Stimulated activated CD4-positive, alpha-beta T cell treated with anti-CD3 and anti-CD28 coated beads, Interleukin-12 subunit alpha, Interleukin-12 subunit beta, amount 100 ng/mL, for 48 hours (primary cell): ENCODE measurements at regions not wholly inside any gene's neighbourhood (a gene's known extent, or its start where the extent isn't known, plus 50 kb on each side); places are given as distances from the start of the nearest gene placed in this dataset.

ENCODE experiments used
- DNase-seq, 3 donors: peaks; one replicate each; pipeline ENCODE4 v3.0.0-alpha.2; 2020; ENCODE audit warnings: low read depth in 2 of 3, low spot score in 1 of 3

GRCh38 chr7:13414181-13414580, 575.3 kb downstream of the ETV1 start:
- DNase-seq = no peak

DNA sequence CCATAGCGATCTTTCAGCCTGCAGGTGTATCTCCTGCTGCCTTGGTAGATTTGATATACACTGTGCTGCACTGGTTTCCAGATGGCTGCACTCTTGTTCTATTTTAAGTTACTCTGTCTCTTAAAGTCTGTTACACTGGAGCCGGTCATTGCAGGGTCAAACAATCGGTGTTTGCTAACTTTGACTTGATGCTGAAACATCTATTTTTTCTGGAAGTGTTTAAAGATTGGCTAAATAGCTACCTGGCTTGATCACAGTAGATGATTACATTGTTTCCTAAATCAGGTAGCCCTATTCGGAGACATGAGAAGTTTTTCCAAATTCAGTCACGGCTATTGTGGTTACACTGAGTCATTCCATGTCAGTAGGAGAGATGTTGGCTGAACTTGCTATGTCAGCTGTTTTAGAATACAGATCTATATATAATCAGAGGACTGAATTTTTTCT, 574.8 kb downstream of the ETV1 start:
- no peak for DNase-seq

GRCh38 chr7:13416071-13416470, 573.4 kb downstream of the ETV1 start:
- DNase-seq = no peak

DNA sequence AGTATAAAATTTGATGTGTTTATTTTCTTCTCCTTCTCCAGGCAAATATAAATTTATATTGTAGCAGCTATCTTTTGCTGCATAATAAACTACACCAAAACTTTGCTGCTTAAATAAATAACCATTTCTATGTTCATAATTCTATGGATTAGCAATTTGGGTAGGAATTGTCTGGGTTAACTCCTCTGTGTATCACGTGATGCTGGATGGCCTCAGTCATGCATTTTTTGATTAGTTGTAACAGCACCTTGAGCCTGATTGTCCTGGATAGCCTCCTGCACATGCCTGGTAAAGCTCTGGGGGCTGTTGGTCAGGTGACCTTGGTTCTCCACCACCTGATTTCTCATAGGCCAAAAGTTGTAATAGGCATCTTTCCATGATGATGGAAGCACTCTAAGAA, 572.9 kb downstream of the ETV1 start:
- DNase-seq = no peak

DNA sequence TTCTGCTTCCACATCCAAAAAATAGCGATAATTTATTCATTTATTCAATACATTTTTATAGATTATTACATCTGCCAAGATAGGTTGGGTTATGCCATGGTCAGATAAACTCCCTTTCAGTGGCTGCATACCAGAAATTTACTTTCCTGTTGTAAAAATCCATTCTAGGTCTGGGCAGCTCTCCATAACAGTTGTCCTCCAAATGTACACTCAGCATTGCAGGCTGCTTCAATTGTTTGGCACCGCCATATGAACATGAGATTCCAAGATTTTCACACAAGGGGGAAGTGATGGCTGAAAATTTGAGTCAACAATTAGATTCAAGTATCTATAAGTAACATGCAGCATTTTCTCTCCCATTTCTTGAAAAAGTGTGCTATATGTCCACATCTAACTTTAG, 568.7 kb downstream of the ETV1 start:
- DNase-seq = no peak

- DNase-seq = no peak
These were observed 567.7 kb downstream of the ETV1 start for GRCh38 chr7:13421776-13422175.

DNA sequence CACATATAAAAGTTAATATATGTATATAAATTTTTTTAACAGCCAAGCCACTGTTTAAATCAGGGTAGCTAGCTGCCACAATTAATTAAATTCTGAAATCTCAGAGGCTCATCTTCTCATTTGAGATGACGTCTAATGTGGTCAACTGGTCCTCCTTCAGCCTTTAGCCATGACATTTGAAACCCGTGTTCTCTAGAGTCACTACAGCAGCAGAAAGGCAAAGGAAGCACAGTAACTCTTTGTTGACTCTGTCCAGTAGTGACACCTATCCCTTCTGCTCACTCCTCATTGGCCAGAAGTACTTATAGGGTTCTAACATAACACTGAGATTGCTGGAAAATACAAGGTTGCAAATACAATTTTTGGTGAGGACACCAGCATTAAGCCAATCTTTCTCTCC, 555.5 kb downstream of the ETV1 start:
- no peak for DNase-seq

DNA sequence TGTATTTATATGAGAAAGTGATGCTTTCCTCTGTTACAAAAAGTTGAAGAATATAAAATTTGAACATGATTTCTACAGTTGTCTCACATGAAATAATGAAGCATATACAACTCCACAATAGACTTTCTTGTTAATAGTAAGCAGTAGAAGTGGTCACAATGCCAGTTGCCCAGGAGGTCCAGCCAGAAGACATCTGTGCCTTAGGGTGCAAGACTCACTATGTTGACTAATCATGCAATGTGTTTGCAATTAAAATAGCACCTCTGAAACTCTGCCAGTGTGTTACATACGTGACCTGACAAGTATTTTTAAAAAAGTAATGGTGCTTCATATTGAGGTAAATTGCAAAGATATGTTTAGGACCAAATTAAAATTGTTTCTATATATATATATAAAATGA, 547.2 kb downstream of the ETV1 start:
- DNase-seq = no peak

DNA sequence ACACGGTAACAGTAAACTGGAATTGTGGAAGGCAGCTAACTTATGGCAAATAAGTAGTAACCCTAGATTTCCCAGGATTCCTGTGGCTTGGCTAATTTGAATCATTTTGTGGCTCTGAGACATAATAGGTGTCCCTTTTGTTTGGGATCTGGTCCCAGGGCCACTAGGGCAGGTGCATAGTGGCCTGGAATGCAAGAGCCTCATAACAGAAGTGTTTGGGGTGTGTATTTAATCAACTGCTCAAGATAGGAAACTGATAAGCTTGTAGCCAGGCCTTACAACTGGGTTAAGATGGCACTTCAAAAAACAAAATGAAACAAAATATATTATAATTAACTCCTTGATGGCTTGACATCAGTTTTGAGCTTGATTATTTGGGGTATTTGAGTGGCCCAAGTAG, 541.8 kb downstream of the ETV1 start:
- DNase-seq = no peak

- DNase-seq = no peak
These were observed 541.2 kb downstream of the ETV1 start for GRCh38 chr7:13448243-13448642.

GRCh38 chr7:13449460-13449859, 540.0 kb downstream of the ETV1 start:
- no peak for DNase-seq

DNA sequence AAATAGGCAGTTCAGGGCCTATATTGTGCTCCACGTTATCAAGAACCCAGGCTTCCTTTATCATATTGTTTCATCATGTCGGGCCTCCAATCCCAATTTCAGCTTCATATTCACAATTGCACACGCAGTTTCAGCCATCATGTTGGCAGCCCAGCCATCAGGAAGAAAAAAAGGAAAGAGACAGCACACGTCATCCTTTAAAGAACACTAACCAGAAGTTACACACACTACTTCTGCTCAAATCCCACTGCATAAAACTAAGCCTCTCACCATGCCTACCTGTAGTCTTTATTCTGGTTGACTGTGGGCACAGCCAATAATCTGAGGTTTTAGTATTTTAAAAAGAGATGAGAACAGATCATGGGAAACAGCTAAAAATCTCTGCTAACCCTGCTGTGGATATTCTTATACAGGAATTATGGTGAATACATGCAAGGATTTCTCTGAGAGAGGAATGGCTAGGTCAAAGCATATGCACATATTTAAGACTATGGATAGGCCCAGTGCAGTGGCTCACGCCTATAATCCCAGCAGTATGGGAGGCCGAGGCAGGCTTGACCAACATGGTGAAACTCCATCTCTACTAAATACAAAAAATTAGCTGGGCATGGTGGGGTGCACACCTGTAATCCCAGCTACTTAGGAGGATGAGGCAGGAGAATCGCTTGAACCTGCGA, 534.4 kb downstream of the ETV1 start:
- DNase-seq = no peak

GRCh38 chr7:13457790-13458189, 531.7 kb downstream of the ETV1 start:
- no peak for DNase-seq

DNA sequence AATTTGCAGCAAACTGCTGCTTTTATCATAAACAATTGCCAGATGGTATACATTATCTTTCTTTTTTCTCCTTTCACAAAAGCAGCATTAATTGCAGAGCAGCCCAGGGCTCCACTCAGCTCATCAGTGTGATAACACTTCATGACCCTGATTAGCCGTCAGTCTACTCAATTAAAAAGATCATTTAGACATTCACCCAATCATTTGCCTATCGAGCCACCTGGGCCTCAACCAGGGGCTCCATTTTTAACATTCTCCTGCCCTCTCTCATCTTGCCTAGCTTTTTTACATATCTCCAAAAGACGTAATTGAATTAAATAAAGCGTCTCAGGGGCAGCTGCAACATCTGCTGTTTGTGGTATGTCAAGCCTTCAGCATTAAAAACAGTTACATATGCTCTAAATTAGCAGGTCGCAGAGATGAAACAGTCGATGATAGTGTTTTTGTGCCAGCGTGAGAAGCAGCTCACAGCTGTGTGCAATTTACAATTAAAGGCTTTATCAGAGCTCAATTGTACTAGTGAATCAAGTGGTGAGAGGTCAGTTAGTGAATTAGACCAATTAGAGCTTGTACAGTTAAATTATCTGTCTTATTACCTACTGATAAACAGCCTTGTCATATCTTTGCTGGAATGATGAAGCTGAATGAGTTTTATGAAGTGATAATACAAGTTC, 522.5 kb downstream of the ETV1 start:
- DNase-seq = no peak

GRCh38 chr7:13476881-13477444, 512.5 kb downstream of the ETV1 start:
- no peak for DNase-seq

DNA sequence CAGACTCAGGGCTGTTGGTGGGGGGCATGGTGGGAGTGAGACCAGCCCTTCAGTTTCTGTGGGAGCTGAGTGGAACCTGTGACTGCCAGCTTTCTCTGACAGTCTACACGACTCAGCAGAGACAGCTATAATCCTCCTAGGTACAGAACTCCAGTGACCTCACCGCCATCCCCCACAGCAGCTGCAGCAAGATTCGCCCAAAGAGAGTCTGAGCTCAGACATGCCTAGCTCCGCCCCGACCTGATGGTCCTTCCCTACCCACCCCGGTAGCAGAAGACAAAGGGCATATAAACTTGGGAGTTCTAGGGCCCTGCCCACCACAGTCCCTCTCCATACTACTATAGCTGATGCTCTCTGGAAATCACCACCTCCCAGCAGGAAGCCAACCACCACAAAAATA, 500.1 kb downstream of the ETV1 start:
- no peak for DNase-seq

GRCh38 chr7:13496976-13497375, 492.5 kb downstream of the ETV1 start:
- DNase-seq = no peak

GRCh38 chr7:13508586-13508985, 480.9 kb downstream of the ETV1 start:
- DNase-seq = no peak

DNA sequence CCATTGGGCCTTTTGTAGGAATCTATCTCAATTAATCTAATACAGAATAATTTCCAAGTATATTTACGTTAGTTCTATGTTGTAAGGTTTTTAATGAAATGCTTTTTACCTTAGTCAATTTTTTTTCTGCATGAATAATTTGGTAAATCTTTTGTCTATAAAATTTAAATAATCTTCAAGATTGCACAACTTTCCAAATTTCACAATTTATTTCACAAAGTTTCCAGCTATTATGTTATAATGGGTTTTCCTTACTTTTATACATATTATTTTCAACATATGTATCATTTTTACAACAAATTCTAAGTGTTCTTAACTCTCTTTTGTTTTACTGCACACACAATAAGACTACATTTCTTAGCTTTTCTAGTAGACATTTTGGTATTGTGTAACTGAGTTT, 470.7 kb downstream of the ETV1 start:
- no peak for DNase-seq

DNA sequence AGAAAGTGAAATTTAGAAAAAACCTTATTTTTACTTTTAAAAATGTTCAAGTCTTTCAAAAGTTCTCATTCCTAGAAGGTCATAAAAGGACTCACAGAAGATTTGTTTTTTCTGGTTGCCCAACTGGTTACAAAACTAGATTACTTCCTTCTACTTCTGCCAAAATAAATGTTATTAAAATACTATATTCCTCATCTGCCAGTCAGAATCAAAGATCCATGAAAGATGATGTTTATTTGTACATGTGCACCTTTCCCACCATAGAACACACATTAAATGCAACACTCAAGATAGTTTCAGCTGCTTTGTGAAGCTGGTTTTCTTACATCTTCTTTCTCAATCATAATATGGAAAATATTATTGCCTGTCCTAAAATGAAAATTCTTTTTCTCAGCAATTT, 465.4 kb downstream of the ETV1 start:
- no peak for DNase-seq

DNA sequence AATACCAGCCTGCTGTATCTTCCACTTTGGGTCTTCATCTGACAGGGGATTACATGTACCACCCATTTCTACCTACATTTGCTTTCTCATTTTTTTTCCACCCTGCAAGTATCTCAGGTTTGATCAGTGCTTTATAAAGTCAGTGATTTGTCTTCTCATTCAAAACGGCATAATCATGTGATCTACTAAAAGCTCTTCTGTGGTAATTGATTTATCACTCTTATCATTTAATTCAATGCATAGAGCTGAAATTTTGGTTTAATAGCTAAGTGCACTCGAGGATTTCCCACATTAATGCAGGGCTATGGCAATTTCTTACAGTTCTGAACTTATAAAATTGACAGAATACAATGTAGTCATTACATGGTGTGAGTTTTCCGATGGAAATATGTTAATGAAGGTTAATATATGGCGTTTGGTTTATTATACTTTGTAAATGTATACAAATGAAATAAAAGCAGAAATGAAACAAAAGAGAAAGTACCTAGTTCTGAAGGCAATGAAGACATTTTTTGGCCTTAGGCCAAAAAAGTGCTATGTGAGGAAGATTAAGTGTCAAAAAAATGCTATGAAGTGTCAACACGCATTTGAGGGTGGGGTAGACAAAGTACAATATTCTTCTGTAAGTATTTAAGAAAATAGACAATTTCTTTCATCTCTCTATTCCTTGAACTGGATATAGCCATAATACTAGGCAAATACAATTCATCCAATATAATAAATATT, 457.3 kb downstream of the ETV1 start:
- DNase-seq = no peak

- DNase-seq = no peak
These were observed 450.8 kb downstream of the ETV1 start for GRCh38 chr7:13538669-13539068.
